GM19397 (cell line): ENCODE measurements at regions not wholly inside any gene's neighbourhood (a gene's known extent, or its start where the extent isn't known, plus 50 kb on each side); places are given as distances from the start of the nearest gene placed in this dataset.
"Not testable (repeated sequence)": the region's sequence is repeated elsewhere in the genome, so short reads cannot be mapped to it uniquely, and the experiment has no call there.

Experiments used
- ATAC-seq: cut with Tn5 transposase; IDR thresholded peaks from one replicate; pipeline ENCODE4 v1.9.1; 2021; ENCODE audit warnings: mild to moderate bottlenecking, moderate library complexity; ENCODE audit not compliant: unreplicated experiment

- ATAC-seq: not testable (repeated sequence)
Measured at GRCh38 chr2:90359887-90360730, 1668.6 kb downstream of the RPIA start.

- ATAC-seq: not testable (repeated sequence)
Measured at GRCh38 chr2:90360731-90361035, 1669.2 kb downstream of the RPIA start.
